HG03460 (cell line): ENCODE measurements at regions not wholly inside any gene's neighbourhood (a gene's known extent, or its start where the extent isn't known, plus 50 kb on each side); places are given as distances from the start of the nearest gene placed in this dataset.

Experiments used
- ATAC-seq: cut with Tn5 transposase; IDR thresholded peaks from one replicate; pipeline ENCODE4 v1.9.1; 2021; ENCODE audit not compliant: unreplicated experiment

DNA sequence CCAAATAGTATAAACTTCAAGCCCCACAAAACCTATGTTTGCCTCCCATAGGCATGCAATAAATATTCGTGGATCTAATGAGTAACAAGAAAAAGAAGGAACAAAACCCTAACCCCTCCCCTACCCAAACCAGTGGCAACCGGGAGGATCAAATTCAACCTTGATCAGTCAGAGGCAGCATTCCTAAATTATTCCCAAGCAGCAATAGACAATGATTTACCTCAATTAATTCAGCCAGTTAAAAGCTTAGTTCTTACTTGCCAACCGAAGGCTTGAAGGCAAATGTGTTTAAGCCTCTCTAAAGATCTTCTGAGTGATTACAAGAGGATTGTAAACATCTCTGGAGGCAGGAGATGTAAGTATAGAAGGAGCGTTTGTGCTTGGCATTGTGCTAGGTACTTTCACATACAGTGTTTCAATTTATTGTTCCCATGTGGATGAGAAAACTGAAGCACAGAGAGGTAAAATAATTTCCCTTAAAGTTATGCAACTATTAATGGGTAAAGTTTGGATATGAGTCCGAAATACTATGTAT, 197.7 kb downstream of the MTX2 start:
- ATAC-seq = no peak

- ATAC-seq = no peak
Observed at GRCh38 chr2:176467595-176467994, 198.4 kb downstream of the MTX2 start.

- no peak for ATAC-seq
Observed at GRCh38 chr2:176468457-176469113, 199.3 kb downstream of the MTX2 start.

- ATAC-seq = no peak
Observed at GRCh38 chr2:176470713-176471112, 201.5 kb downstream of the MTX2 start.

GRCh38 chr2:176471949-176472348, 202.7 kb downstream of the MTX2 start:
- ATAC-seq = no peak

DNA sequence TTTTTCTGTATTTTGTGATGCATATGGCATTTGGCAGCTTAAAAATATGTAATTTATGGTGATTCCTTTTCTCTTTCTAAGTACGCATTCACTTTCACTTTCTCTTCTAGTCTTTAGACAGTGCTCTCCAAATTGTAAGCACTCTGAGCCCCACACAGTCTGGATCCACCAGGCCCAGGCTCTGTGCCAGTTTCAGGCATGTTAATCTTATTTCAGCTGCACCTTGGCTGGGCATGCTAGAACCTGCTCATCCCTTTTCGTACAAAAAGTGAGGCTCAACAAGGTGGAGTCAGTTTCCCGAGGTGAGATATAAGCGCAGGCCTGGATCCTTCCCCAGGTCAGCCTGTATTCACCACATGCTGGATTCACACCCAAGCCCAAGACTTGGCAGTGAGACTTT, 203.9 kb downstream of the MTX2 start:
- ATAC-seq = no peak

DNA sequence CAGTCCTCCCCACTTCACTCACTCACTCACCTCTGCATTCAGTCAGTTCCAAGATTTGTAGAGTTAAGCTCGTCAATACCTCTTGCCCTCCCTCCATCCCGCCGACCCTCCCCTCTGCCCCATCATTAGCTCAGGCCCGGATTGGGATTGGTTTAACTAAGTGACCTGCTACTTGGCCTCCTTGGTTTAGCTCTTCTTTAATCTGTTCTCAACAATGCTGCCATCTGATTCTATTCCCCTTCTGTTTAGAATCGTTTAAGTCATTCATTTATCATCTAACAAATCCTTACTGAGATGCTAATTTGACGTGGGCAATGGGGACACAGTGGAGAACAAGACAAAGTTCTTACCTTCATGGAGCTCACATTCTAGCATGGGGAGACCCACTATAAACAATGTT, 204.6 kb downstream of the MTX2 start:
- ATAC-seq = no peak

DNA sequence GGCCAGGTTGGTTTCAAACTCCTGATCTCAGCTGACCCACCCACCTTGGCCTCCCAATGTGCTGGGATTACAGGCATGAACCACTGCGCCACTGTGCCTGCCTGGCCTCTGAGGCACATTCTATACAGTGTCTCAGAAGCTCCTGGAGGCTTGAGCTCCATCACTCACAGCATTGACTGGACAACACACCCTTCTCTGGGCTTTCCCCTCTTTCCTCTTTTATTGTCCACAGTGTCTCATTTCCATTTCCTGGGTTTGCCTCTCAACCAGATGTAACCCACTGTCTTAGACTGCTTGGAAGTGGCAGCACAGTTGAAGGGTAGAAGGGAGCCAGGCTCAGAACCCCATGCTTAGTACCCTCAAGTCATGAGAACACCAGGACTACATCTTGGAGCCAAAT, 208.1 kb downstream of the MTX2 start:
- ATAC-seq = no peak

DNA sequence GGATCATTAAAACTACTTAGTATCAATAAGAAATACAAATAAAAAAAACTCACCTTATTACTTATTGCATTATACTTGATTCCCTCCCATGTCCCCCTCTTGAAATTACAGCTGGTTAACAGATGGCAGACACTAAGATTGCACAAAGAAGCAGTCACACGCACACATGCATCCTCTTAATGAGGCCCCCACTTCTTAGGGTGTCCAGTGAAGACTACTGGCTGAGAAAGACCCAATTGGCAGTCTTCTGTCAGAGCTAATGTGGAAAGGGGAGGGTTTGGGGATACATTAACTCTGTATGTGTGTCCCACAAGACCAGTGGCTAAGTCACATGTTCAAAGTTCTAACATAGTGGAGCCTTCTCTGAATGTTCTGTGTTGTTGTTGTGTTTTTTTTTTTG, 210.7 kb downstream of the MTX2 start:
- ATAC-seq = no peak

DNA sequence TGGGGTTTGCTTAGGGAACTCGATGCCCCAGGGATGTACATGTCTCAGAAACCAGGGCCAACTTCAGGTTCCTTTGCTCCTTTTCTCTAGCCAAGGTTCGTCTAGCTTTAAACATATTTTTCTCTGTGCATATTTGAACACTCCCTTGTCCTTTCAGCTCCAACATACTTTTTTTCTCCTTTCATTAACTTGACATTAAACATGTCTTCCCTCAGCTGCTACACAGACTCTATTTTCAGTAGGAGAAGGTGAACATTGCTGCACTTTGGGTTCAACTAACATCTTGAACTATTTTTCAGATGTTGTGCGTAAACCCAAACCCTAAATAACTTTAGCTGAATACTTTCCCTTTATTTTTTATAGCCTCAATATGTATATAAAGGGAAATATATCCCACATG, 212.9 kb downstream of the MTX2 start:
- ATAC-seq = no peak

DNA sequence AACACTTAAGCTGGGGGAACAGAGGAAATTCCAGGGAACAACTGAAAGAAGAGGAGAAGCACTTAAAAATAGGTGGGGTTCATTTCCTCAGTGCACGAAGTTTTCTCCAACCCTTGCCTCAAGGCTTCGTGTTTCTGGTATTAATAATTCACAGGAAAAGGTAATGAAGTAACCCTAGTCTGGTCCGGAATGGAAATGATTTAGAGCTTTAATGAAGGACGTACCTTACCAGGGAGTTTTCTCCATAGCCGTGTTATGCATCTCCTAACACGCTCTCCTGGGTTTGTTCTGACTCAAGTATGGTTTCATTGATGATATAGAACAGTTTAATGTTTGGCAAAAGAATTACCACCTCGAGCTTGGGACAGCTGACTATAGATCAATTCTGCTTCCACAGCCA, 214.2 kb downstream of the MTX2 start:
- ATAC-seq = no peak

DNA sequence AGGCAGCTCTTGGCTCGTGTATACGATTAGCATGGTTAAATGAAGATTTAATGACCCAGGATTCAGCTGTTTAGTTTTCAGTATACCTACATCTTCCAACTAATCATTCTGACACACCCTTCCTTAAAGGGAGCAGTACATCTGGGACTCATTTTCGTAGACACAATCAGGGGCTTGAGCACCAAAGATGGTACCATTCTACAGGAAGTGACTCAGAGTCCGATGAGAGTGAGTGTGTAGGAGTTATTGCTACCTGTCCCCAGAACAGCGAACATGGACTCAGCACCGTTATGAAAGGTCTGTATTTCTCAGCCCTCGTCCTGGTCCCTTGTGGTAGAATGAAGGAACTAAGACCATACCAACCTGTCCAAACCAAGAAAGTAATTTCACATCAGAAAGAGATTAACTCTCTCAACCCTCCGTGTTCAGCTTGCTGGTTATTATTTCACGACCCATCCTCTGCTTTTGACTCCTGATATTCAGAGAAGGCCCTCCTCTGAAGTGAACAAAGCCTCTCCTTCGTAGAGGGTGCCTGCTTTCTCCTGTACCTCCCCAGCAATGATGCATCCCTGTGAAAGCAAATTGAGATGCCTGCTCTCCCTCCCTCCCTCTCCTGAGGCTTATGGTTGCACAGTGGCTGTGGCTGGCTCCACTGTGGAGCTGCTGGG, 214.8 kb downstream of the MTX2 start:
- no peak for ATAC-seq

- no peak for ATAC-seq
Observed at GRCh38 chr2:176484838-176485237, 215.6 kb downstream of the MTX2 start.

GRCh38 chr2:176488431-176488830, 219.2 kb downstream of the MTX2 start:
- ATAC-seq = no peak

GRCh38 chr2:176490061-176490861, 221.0 kb downstream of the MTX2 start:
- no peak for ATAC-seq

DNA sequence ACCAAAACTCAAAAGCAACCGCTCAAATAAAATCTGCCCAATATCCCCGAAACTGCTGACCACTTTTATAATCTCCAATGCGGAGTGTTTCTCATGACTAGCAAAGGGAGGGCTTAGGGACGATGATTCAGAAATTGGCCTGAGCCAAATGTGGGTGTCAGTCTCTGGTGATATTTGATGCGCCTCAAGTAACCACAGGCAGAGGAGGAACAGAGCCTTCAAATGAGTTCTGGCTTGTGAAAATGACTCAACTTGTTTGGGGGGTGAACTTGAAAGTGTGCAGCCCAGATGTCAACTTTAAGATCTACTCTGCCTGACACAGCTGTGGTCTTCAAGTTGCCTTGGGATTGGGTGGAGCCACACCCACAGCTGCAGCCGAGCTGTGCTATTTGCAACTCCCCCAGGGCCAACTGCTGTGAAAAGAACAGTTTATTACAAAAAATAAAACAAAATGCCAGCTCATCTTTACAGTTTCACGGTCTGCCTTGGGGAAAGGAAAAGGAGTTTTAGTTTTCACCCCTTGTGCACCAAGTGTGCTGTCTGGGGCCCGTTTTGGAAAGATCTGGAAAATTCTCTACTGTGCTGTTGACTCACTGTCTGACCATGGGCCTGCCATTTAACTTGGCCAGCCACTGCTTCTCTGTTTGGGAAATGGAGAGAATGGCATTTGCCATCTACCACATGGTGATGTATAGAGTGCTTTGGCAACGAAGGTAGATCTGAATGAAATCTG, 222.1 kb downstream of the MTX2 start:
- ATAC-seq = peak; percentile 91

DNA sequence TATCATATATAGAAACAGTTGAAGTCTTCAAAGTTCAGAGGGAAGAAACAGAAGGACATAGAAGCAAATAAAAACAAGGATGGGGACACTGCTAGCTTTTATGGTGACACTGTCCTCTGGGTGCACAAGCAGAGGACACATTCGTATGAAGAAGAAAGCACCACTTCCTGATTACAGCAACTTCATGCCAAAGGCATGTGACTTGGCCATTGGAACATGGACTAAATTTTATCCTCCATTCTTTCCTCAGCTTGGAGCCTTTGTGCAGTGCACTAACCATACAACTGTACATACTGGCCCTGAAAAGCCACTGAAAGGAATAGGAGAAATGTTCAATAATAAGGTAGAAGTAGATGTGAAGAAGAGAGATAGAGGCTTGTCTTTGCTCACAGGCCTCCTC, 223.3 kb downstream of the MTX2 start:
- no peak for ATAC-seq

DNA sequence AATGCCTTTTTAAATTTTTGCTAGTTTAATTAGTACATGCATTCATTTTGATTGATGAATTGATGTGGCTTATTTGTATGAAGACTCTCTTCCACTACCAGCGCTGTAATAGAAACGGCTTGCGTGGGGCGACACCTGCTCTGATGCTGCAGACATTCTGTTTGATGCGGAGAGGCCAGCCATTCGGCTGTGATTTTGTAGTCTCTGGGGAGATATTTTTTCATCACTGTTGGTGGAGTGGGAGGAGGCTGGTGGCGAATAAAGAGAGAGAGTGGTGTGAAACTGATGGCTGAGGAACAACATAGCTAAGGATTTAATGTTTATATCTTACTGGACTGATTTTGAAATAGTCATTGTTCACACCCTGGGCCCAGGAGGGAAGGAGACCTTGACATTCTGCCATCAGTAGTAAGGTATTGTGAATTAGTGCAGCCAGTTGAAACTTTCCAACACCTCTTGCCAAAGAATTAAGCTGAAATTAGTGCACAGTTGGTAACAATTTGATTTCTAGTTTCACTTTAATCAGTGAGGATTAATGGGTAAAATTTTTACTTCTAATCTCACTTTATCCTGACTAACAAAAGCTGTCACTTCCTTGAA, 224.1 kb downstream of the MTX2 start:
- ATAC-seq = peak; percentile 29

GRCh38 chr2:176493909-176494308, 224.7 kb downstream of the MTX2 start:
- no peak for ATAC-seq

GRCh38 chr2:176494949-176495353, 225.7 kb downstream of the MTX2 start:
- ATAC-seq = no peak

DNA sequence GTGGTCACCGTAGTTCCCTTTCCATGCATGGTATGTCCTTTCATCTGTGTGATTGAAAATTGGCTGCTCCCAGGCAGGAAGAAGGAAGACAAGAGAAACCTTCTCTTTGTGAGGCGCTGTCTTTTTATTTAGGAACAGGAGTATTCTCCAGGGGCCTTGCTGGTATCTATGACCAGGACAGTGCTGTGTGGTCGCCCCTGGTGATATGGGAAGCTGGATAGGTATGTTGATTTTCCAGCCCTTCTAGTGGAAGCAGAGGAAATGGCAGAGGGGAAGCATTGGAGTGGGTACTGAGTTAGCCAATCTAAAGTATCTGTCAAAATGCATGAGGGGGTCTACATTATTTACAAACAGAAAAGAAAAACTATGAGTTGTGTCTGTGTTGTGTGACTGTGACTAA, 226.6 kb downstream of the MTX2 start:
- ATAC-seq = no peak
